Tibial nerve (tissue), 4 donors: ENCODE measurements at regions not wholly inside any gene's neighbourhood (a gene's known extent, or its start where the extent isn't known, plus 50 kb on each side); places are given as distances from the start of the nearest gene placed in this dataset.

Experiments used
- CTCF ChIP-seq, 5 experiments: fragments of 200-600 bp in 3 of 5; fragments of 450-650 bp in 2 of 5; sonication (generic) in 3 of 5; IDR thresholded peaks; one replicate each; pipeline ENCODE4 v1.5.1; 2016 to 2019; ENCODE audit warnings: antibody characterized with exemption in 5 of 5, mild to moderate bottlenecking in 3 of 5, moderate library complexity in 2 of 5
- EP300 ChIP-seq, 2 donors: sonication (generic); formaldehyde crosslinking; IDR thresholded peaks; one replicate each; pipeline ENCODE4 v1.6.1; 2017; ENCODE audit warnings: antibody characterized with exemption in 2 of 2, mild to moderate bottlenecking in 1 of 2

- TF ChIP-seq CTCF (IDR thresholded peaks at IDR 0.05), result no peak
- TF ChIP-seq EP300 (IDR thresholded peaks at IDR 0.05), result no peak
These were observed 59.8 kb upstream of the MAGI2 start for GRCh38 chr7:79513261-79513660.
